ENCODE measurements at regions not wholly inside any gene's neighbourhood (a gene's known extent, or its start where the extent isn't known, plus 50 kb on each side); places are given as distances from the start of the nearest gene placed in this dataset.

- no peak overlapping the region for H3K27ac ChIP-seq
- intact Hi-C loops (cut with DNase I) = no loop called here
- no peak for DNase-seq
Observed at GRCh38 chr2:217273162-217273561, 413.3 kb upstream of the TNP1 start.

GRCh38 chr2:217271813-217272212 lies 411.9 kb upstream of the TNP1 start:
- Histone ChIP-seq H3K27me3 (ENCODE audit: insufficient read depth in 3 of 3, low read length in 2 of 3) (no peaks in the 10 kb centered on the region), H3K27ac (no peak overlapping the region), H3K36me3 (ENCODE audit: insufficient read depth in 1 of 2, low read depth in 1 of 2) (no peaks in the 10 kb centered on the region), H3K4me3 (no peak overlapping the region), H3K4me1 (peaks cover 14% of the 10 kb centered on the region), H3K9me3 (peaks cover 12% of the 10 kb centered on the region)
- no peak for DNase-seq
- intact Hi-C loops (cut with DNase I) = no loop called here
- no peak for TF ChIP-seq CTCF (IDR thresholded peaks at IDR 0.05)
- peak in 1 of 4 donors; percentile 36 for ATAC-seq
- WGBS, 3 donors = 40 to 66% (median 46%) methylated on average over 3 of the region's 3 CpGs

More at GRCh38 chr2:217273162-217273561, 413.3 kb upstream of the TNP1 start:
- Histone ChIP-seq H3K4me3 (no peak overlapping the region), H3K27me3 (ENCODE audit: insufficient read depth in 3 of 3, low read length in 2 of 3) (no peaks in the 10 kb centered on the region), H3K9me3 (peaks cover 2% of the 10 kb centered on the region), H3K4me1 (peaks cover 14% of the 10 kb centered on the region), H3K36me3 (ENCODE audit: insufficient read depth in 1 of 2, low read depth in 1 of 2) (no peaks in the 10 kb centered on the region)
- no peak for ATAC-seq
- TF ChIP-seq CTCF (IDR thresholded peaks at IDR 0.05) = no peak
- WGBS, 3 donors = 66 to 86% (median 74%) methylated on average over 4 of the region's 4 CpGs

- Histone ChIP-seq H3K36me3 (ENCODE audit: insufficient read depth in 1 of 2, low read depth in 1 of 2) (no peaks in the 10 kb centered on the region), H3K4me3 (no peak overlapping the region), H3K4me1 (peaks cover 14% of the 10 kb centered on the region), H3K9me3 (peaks cover 12% of the 10 kb centered on the region), H3K27ac (no peak overlapping the region), H3K27me3 (ENCODE audit: insufficient read depth in 3 of 3, low read length in 2 of 3) (no peaks in the 10 kb centered on the region)
- no peak for DNase-seq
- WGBS, 3 donors = 79 to 100% (median 100%) methylated on average over 1 of the region's 1 CpG
- intact Hi-C loops (cut with DNase I) = no loop called here
- ATAC-seq = no peak
- no peak for TF ChIP-seq CTCF (IDR thresholded peaks at IDR 0.05)
Observed at GRCh38 chr2:217270485-217271121, 410.7 kb upstream of the TNP1 start.

- intact Hi-C loops (cut with DNase I) = no loop called here
- WGBS, 3 donors = 66 to 87% (median 76%) methylated on average over 8 of the region's 8 CpGs
- H3K27ac ChIP-seq = no peak overlapping the region
Observed at GRCh38 chr2:217269701-217270484, 410.0 kb upstream of the TNP1 start.

More at GRCh38 chr2:217269701-217270484, 410.0 kb upstream of the TNP1 start:
- ATAC-seq (no peak), DNase-seq (no peak)
- no peak overlapping the region for H3K4me3 ChIP-seq
- no peaks in the 10 kb centered on the region for H3K36me3 ChIP-seq (ENCODE audit: insufficient read depth in 1 of 2, low read depth in 1 of 2)
- H3K9me3 ChIP-seq = peaks cover 12% of the 10 kb centered on the region
- H3K4me1 ChIP-seq = peaks cover 14% of the 10 kb centered on the region
- no peaks in the 10 kb centered on the region for H3K27me3 ChIP-seq (ENCODE audit: insufficient read depth in 3 of 3, low read length in 2 of 3)
- TF ChIP-seq CTCF (IDR thresholded peaks at IDR 0.05) = no peak

Measured in psoas muscle (tissue), 7 donors.